IMR-90 (cell line): ENCODE measurements at regions not wholly inside any gene's neighbourhood (a gene's known extent, or its start where the extent isn't known, plus 50 kb on each side); places are given as distances from the start of the nearest gene placed in this dataset.

Source experiments
- ATAC-seq: fragments of 200-7000 bp; cut with Tn5 transposase; 2 replicates; pipeline ENCODE4 v1.9.1; 2020; ENCODE audit warnings: low read depth, mild to moderate bottlenecking, moderate library complexity
- BruUV-seq: library from RNA; stranded (reverse); fragments of 400-500 nt; replicated peaks from 2 replicates; lab custom pipeline; 2021; lab: Mats Ljungman, UMichigan
- CTCF ChIA-PET: fragments of 300-600 bp; formaldehyde crosslinking; extraction: SDS; loops from one replicate; lab custom pipeline; 2021; ENCODE audit warnings: antibody characterized with exemption; lab: Yijun Ruan, JAX
- POLR2A ChIA-PET: fragments of 300-600 bp; sonication (Branson Sonifier 250); formaldehyde crosslinking; loops from one replicate; lab custom pipeline; 2022; ENCODE audit warnings: antibody characterized with exemption; ENCODE audit not compliant: unreplicated experiment; lab: Charles Lee
- DNase-seq: peaks from one replicate; pipeline ENCODE4 v3.0.0; 2013
- H2AFZ ChIP-seq: replicated peaks from 2 replicates; pipeline ENCODE3; 2013; ENCODE audit warnings: low read length, mild to moderate bottlenecking; ENCODE audit not compliant: poor library complexity
- H2AK5ac ChIP-seq: 2 replicates; pipeline ENCODE4 v1.6.1; 2013; ENCODE audit warnings: low read depth, low read length, inconsistent platforms
- H2AK9ac ChIP-seq: replicated peaks from 2 replicates; pipeline ENCODE3; 2013; ENCODE audit warnings: mild to moderate bottlenecking, low read depth, low read length, moderate library complexity; ENCODE audit not compliant: poor library complexity
- H2BK120ac ChIP-seq: 2 replicates; pipeline ENCODE4 v1.6.1; 2013; ENCODE audit warnings: low read depth, low read length, inconsistent platforms
- H2BK15ac ChIP-seq: 3 replicates; pipeline ENCODE4 v1.6.1; 2013; ENCODE audit warnings: low read depth, low read length, inconsistent platforms
- H2BK20ac ChIP-seq: 2 replicates; pipeline ENCODE4 v1.6.1; 2013; ENCODE audit warnings: low read depth, mild to moderate bottlenecking, inconsistent platforms, low read length, moderate library complexity
- H2BK5ac ChIP-seq: 2 replicates; pipeline ENCODE4 v1.6.1; 2013; ENCODE audit warnings: mild to moderate bottlenecking, low read depth, low read length, inconsistent platforms; ENCODE audit not compliant: poor library complexity, severe bottlenecking
- H3K14ac ChIP-seq: replicated peaks from 2 replicates; pipeline ENCODE4 v1.6.1; 2013; ENCODE audit warnings: low read depth, low read length, inconsistent platforms
- H3K18ac ChIP-seq: 2 replicates; pipeline ENCODE4 v1.6.1; 2013; ENCODE audit warnings: low read depth, low read length, control low read depth
- H3K23ac ChIP-seq: 2 replicates; pipeline ENCODE4 v1.6.1; 2013; ENCODE audit warnings: low read depth, low read length, inconsistent platforms
- H3K27ac ChIP-seq: 2 replicates; pipeline ENCODE4 v1.5.1; 2013; ENCODE audit warnings: mild to moderate bottlenecking, control low read depth, low read length; ENCODE audit not compliant: insufficient read depth
- H3K27me3 ChIP-seq: 2 replicates; pipeline ENCODE4 v1.6.1; 2013; ENCODE audit warnings: low read length; ENCODE audit not compliant: control insufficient read depth, insufficient read depth
- H3K36me3 ChIP-seq: 2 replicates; pipeline ENCODE4 v1.6.1; 2013; ENCODE audit warnings: low read length, mixed read lengths; ENCODE audit not compliant: control insufficient read depth, insufficient read depth
- H3K4ac ChIP-seq: 2 replicates; pipeline ENCODE4 v1.6.1; 2013; ENCODE audit warnings: low read depth, low read length, inconsistent platforms
- H3K4me1 ChIP-seq: 2 replicates; pipeline ENCODE4 v1.6.1; 2013; ENCODE audit warnings: low read length, mixed read lengths; ENCODE audit not compliant: control insufficient read depth, insufficient read depth
- H3K4me2 ChIP-seq: 2 replicates; pipeline ENCODE4 v1.6.1; 2013; ENCODE audit warnings: low read depth, mild to moderate bottlenecking, control low read depth, low read length, moderate library complexity
- H3K4me3 ChIP-seq: 2 replicates; pipeline ENCODE4 v1.5.1; 2013; ENCODE audit warnings: low read depth, mild to moderate bottlenecking, control low read depth, low read length, moderate library complexity; ENCODE audit not compliant: insufficient read depth
- H3K56ac ChIP-seq: 2 replicates; pipeline ENCODE4 v1.6.1; 2013; ENCODE audit warnings: low read length, inconsistent platforms; ENCODE audit not compliant: insufficient read depth; ENCODE audit errors: extremely low read depth
- H3K79me1 ChIP-seq, 2 experiments: 2 replicates each; pipeline ENCODE4 v1.6.1; 2013; ENCODE audit warnings: low read length in 2 of 2, inconsistent platforms in 1 of 2, low read depth in 1 of 2
- H3K9ac ChIP-seq: 2 replicates; pipeline ENCODE4 v1.6.1; 2013; ENCODE audit warnings: low read depth, low read length, control low read depth
- H3K9me1 ChIP-seq: 2 replicates; pipeline ENCODE4 v1.6.1; 2013; ENCODE audit warnings: low read length, inconsistent platforms; ENCODE audit not compliant: insufficient read depth
- H3K9me3 ChIP-seq: 2 replicates; pipeline ENCODE4 v1.6.1; 2013; ENCODE audit warnings: low read length; ENCODE audit not compliant: control insufficient read depth, insufficient read depth
- H4K20me1 ChIP-seq: 2 replicates; pipeline ENCODE4 v1.6.1; 2013; ENCODE audit warnings: low read length, inconsistent platforms; ENCODE audit not compliant: insufficient read depth
- H4K5ac ChIP-seq: 2 replicates; pipeline ENCODE4 v1.6.1; 2013; ENCODE audit warnings: mild to moderate bottlenecking, low read depth, low read length, control low read depth
- H4K8ac ChIP-seq, 2 experiments: 2 replicates each; pipeline ENCODE4 v1.6.1; 2013; ENCODE audit warnings: low read depth in 2 of 2, low read length in 2 of 2, control low read depth in 1 of 2, inconsistent platforms in 1 of 2
- H4K91ac ChIP-seq: 2 replicates; pipeline ENCODE4 v1.6.1; 2013; ENCODE audit warnings: low read depth, low read length, inconsistent platforms; ENCODE audit not compliant: insufficient read depth
- BHLHE40 ChIP-seq: fragments of 150-350 bp; IDR thresholded peaks from 2 replicates; pipeline ENCODE4 v1.6.1; 2016; ENCODE audit warnings: mild to moderate bottlenecking, low read depth, low read length
- CEBPB ChIP-seq: IDR thresholded peaks from 2 replicates; pipeline ENCODE4 v1.6.1; 2012; ENCODE audit warnings: low read depth, low read length, improper control_type of control experiment
- CHD1 ChIP-seq: IDR thresholded peaks from 2 replicates; pipeline ENCODE4 v1.6.1; 2012; ENCODE audit warnings: low read depth, low read length, improper control_type of control experiment
- ELK1 ChIP-seq: fragments of 150-350 bp; IDR thresholded peaks from 2 replicates; pipeline ENCODE4 v1.6.1; 2016; ENCODE audit warnings: low read depth, mild to moderate bottlenecking, low read length, moderate library complexity, borderline replicate concordance
- FOS ChIP-seq: fragments of 150-350 bp; IDR thresholded peaks from 2 replicates; pipeline ENCODE4 v1.6.1; 2016; ENCODE audit warnings: low read depth, low read length
- MAFK ChIP-seq: IDR thresholded peaks from 2 replicates; pipeline ENCODE4 v1.6.1; 2012; ENCODE audit warnings: low read depth, low read length, improper control_type of control experiment
- MAZ ChIP-seq: IDR thresholded peaks from 2 replicates; pipeline ENCODE4 v1.6.1; 2012; ENCODE audit warnings: low read depth, mild to moderate bottlenecking, low read length, improper control_type of control experiment, moderate library complexity, borderline replicate concordance
- MXI1 ChIP-seq: IDR thresholded peaks from 2 replicates; pipeline ENCODE4 v1.6.1; 2012; ENCODE audit warnings: low read depth, mild to moderate bottlenecking, low read length, moderate library complexity, borderline replicate concordance
- NFE2L2 ChIP-seq: fragments of 150-350 bp; IDR thresholded peaks from 2 replicates; pipeline ENCODE4 v1.6.1; 2016; ENCODE audit warnings: low read depth, mild to moderate bottlenecking, low read length
- POLR2A ChIP-seq: IDR thresholded peaks from 2 replicates; pipeline ENCODE4 v1.6.1; 2012; ENCODE audit warnings: mild to moderate bottlenecking, low read depth, low read length
- RAD21 ChIP-seq: IDR thresholded peaks from 2 replicates; pipeline ENCODE4 v1.6.1; 2012; ENCODE audit warnings: low read length, improper control_type of control experiment
- RCOR1 ChIP-seq: IDR thresholded peaks from 2 replicates; pipeline ENCODE4 v1.6.1; 2012; ENCODE audit warnings: mild to moderate bottlenecking, low read length, improper control_type of control experiment; ENCODE audit not compliant: insufficient replicate concordance
- RFX5 ChIP-seq: IDR thresholded peaks from 2 replicates; pipeline ENCODE4 v1.8.0; 2012; ENCODE audit warnings: low read depth, mild to moderate bottlenecking, low read length, moderate library complexity
- SMC3 ChIP-seq: fragments of 150-350 bp; IDR thresholded peaks from 2 replicates; pipeline ENCODE4 v1.6.1; 2016; ENCODE audit warnings: low read depth, mild to moderate bottlenecking, antibody characterized with exemption, low read length, moderate library complexity
- WGBS, 2 experiments: methylation state at CpG; one replicate each; pipeline versions ENCODE4 v1.1.5 to v1.1.7; 2013; ENCODE audit warnings: missing lambda C conversion rate in 2 of 2; ENCODE audit not compliant: insufficient read length in 1 of 2; ENCODE audit errors: extremely low coverage in 2 of 2; 5-methylcytosine and 5-hydroxymethylcytosine counted together
- dilution Hi-C: fragments of 300-500 bp; cut with HindIII; formaldehyde crosslinking; loops from one replicate; pipeline ENCODE4 v1.14.3; 2018; ENCODE audit warnings: low sequenced_read_pairs; ENCODE audit not compliant: unreplicated experiment
- in situ Hi-C: fragments of 300-500 bp; cut with MboI; formaldehyde crosslinking; loops from 3 replicates; pipeline ENCODE4 v1.14.3; 2019; ENCODE audit warnings: low sequenced_read_pairs, inconsistent platforms, mixed read lengths
- intact Hi-C: fragments of 100-400 bp; cut with micrococcal nuclease; formaldehyde crosslinking; loops from 2 replicates; pipeline ENCODE4 v1.10.0; 2022
- TF ChIP-seq, protein P1 (sequence below): conservative IDR thresholded peaks from 2 replicates; pipeline ENCODE4 v1.5.1; 2012; ENCODE audit warnings: mild to moderate bottlenecking, low read depth, low read length, improper control_type of control experiment
- TF ChIP-seq, protein P2 (sequence below): fragments of 150-350 bp; IDR thresholded peaks from 2 replicates; pipeline ENCODE4 v1.6.1; 2017; ENCODE audit warnings: mild to moderate bottlenecking, antibody characterized with exemption, low read length, low read depth

DNA sequence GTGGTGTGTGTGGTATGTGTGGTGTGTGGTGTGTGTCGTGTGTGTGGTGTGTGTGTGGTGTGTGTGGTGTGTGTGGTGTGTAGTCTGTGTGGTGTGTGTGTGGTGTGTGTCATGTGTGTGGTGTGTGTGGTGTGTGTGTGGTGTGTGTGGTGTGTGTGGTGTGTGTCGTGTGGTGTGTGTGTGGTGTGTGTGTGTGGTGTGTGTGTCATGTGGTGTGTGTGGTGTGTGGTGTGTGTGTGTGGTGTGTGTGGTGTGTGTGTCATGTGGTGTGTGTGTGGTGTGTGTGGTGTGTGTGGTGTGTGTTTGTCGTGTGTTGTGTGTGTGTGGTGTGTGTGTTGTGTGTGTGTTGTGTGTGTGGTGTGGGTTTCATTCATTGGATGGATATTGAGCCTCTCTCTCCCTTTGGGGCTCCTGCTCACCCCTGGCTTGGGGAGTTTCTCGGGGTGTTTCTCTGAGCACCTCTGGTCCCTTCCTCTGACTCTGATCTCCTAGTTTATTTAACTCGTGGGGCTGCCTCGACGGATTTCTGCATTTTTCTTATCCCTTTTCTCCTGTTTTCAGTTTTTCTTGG is 145.8 kb downstream of the DNAJB6 start:
- no CpG with 5 or more reads among the region's 7 CpGs for WGBS, 2 experiments
- Histone ChIP-seq H4K5ac (no peak overlapping the region), H2AK9ac (no peak overlapping the region), H4K20me1 (no peaks in the 10 kb centered on the region), H2BK15ac (no peak overlapping the region), H2AFZ (no peak overlapping the region), H3K9me1 (no peaks in the 10 kb centered on the region), H2AK5ac (no peak overlapping the region), H4K91ac (no peak overlapping the region), H3K36me3 (no peaks in the 10 kb centered on the region), H3K18ac (no peak overlapping the region), H3K23ac (no peak overlapping the region), H3K9ac (no peak overlapping the region), H3K4me1 (no peaks in the 10 kb centered on the region), H3K27me3 (no peaks in the 10 kb centered on the region), H4K8ac (no peak overlapping the region), H3K79me1 (no peaks in the 10 kb centered on the region), H3K9me3 (peaks cover 22% of the 10 kb centered on the region), H3K27ac (no peak overlapping the region), H2BK5ac (peak overlapping the region; percentile 83), H3K14ac (no peak overlapping the region), H2BK120ac (no peak overlapping the region), H3K4me2 (no peak overlapping the region), H3K4ac (no peak overlapping the region), H2BK20ac (no peak overlapping the region), H3K56ac (no peak overlapping the region), H3K4me3 (no peak overlapping the region)
- intact Hi-C loops (no loop called here), dilution Hi-C loops (no loop called here), in situ Hi-C loops (no loop called here)
- no TSS peak for BruUV-seq
- CTCF ChIA-PET = no interaction called here
- POLR2A ChIA-PET = no interaction called here
- DNase-seq (no peak), ATAC-seq (no peak)
- TF ChIP-seq RFX5 (no peak), SMC3 (no peak), MXI1 (no peak), CHD1 (no peak), POLR2A (no peak), CEBPB (no peak), NFE2L2 (no peak), MAZ (no peak), MAFK (no peak), ELK1 (no peak), RCOR1 (no peak), BHLHE40 (no peak), FOS (no peak), RAD21 (no peak)
- TF ChIP-seq, protein P1, sequence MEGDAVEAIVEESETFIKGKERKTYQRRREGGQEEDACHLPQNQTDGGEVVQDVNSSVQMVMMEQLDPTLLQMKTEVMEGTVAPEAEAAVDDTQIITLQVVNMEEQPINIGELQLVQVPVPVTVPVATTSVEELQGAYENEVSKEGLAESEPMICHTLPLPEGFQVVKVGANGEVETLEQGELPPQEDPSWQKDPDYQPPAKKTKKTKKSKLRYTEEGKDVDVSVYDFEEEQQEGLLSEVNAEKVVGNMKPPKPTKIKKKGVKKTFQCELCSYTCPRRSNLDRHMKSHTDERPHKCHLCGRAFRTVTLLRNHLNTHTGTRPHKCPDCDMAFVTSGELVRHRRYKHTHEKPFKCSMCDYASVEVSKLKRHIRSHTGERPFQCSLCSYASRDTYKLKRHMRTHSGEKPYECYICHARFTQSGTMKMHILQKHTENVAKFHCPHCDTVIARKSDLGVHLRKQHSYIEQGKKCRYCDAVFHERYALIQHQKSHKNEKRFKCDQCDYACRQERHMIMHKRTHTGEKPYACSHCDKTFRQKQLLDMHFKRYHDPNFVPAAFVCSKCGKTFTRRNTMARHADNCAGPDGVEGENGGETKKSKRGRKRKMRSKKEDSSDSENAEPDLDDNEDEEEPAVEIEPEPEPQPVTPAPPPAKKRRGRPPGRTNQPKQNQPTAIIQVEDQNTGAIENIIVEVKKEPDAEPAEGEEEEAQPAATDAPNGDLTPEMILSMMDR = no peak
- TF ChIP-seq, protein P2, sequence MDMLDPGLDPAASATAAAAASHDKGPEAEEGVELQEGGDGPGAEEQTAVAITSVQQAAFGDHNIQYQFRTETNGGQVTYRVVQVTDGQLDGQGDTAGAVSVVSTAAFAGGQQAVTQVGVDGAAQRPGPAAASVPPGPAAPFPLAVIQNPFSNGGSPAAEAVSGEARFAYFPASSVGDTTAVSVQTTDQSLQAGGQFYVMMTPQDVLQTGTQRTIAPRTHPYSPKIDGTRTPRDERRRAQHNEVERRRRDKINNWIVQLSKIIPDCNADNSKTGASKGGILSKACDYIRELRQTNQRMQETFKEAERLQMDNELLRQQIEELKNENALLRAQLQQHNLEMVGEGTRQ = no peak
